COLO668 (cell line): ENCODE measurements at regions not wholly inside any gene's neighbourhood (a gene's known extent, or its start where the extent isn't known, plus 50 kb on each side); places are given as distances from the start of the nearest gene placed in this dataset.

Experiments used
- DNase-seq: peaks from one replicate; lab custom pipeline; 2025; ENCODE audit not compliant: unreplicated experiment; lab: John Stamatoyannopoulos, UW

- DNase-seq: no peak
These were observed 194.8 kb downstream of the MAFB start for GRCh38 chr20:40494248-40494647.

GRCh38 chr20:40493549-40493948 is 195.5 kb downstream of the MAFB start:
- no peak for DNase-seq

- no peak for DNase-seq
These were observed 196.0 kb downstream of the MAFB start for GRCh38 chr20:40493071-40493470.

GRCh38 chr20:40491009-40491590 is 197.9 kb downstream of the MAFB start:
- DNase-seq: no peak

GRCh38 chr20:40489886-40490285 is 199.2 kb downstream of the MAFB start:
- DNase-seq: no peak

- DNase-seq: no peak
These were observed 200.6 kb downstream of the MAFB start for GRCh38 chr20:40488401-40488800.

- DNase-seq: no peak
These were observed 202.7 kb downstream of the MAFB start for GRCh38 chr20:40486297-40486696.

GRCh38 chr20:40481743-40482458 is 207.1 kb downstream of the MAFB start:
- no peak for DNase-seq

GRCh38 chr20:40481337-40481736 is 207.7 kb downstream of the MAFB start:
- DNase-seq: no peak

GRCh38 chr20:40477805-40478204 is 211.2 kb downstream of the MAFB start:
- no peak for DNase-seq

GRCh38 chr20:40476461-40476860 is 212.6 kb downstream of the MAFB start:
- DNase-seq: no peak

- no peak for DNase-seq
These were observed 216.1 kb downstream of the MAFB start for GRCh38 chr20:40472905-40473304.

GRCh38 chr20:40471261-40471629 is 217.8 kb downstream of the MAFB start:
- DNase-seq: no peak

GRCh38 chr20:40470445-40471260 is 218.4 kb downstream of the MAFB start:
- DNase-seq: no peak

GRCh38 chr20:40468759-40469158 is 220.3 kb downstream of the MAFB start:
- DNase-seq: no peak

- no peak for DNase-seq
These were observed 221.2 kb downstream of the MAFB start for GRCh38 chr20:40467703-40468411.

- DNase-seq: no peak
These were observed 222.0 kb downstream of the MAFB start for GRCh38 chr20:40467067-40467466.

- DNase-seq: no peak
These were observed 224.3 kb downstream of the MAFB start for GRCh38 chr20:40464731-40465208.

- no peak for DNase-seq
These were observed 225.9 kb downstream of the MAFB start for GRCh38 chr20:40463171-40463570.

- no peak for DNase-seq
These were observed 226.5 kb downstream of the MAFB start for GRCh38 chr20:40462566-40462965.

GRCh38 chr20:40459299-40459698 is 229.7 kb downstream of the MAFB start:
- DNase-seq: no peak
